GM12878 (cell line): ENCODE measurements at regions not wholly inside any gene's neighbourhood (a gene's known extent, or its start where the extent isn't known, plus 50 kb on each side); places are given as distances from the start of the nearest gene placed in this dataset.

Experiments
- ATAC-seq: fragments of 200-7000 bp; cut with Tn5 transposase; 3 replicates; pipeline ENCODE4 v1.9.1; 2020; ENCODE audit warnings: mild to moderate bottlenecking, moderate library complexity
- BruUV-seq: library from RNA; stranded (reverse); fragments of 400-500 nt; replicated peaks from 2 replicates; lab custom pipeline; 2021; lab: Mats Ljungman, UMichigan
- CTCF ChIA-PET: fragments of 300-600 bp; sonication (Branson Sonifier 250); formaldehyde crosslinking; extraction: SDS; loops from one replicate; lab custom pipeline; 2021; ENCODE audit warnings: inconsistent platforms; lab: Yijun Ruan, JAX
- POLR2A ChIA-PET: fragments of 350-600 bp; formaldehyde crosslinking; extraction: SDS; loops from one replicate; lab custom pipeline; 2021; ENCODE audit warnings: inconsistent platforms; lab: Charles Lee
- RAD21 ChIA-PET: fragments of 300-600 bp; sonication (Branson Sonifier 250); formaldehyde crosslinking; loops from one replicate; lab custom pipeline; 2023; ENCODE audit warnings: antibody characterized with exemption; ENCODE audit not compliant: unreplicated experiment; lab: Charles Lee
- SMC1A ChIA-PET: fragments of 300-600 bp; sonication (Branson Sonifier 250); formaldehyde crosslinking; loops from one replicate; lab custom pipeline; 2023; ENCODE audit not compliant: unreplicated experiment, uncharacterized antibody; lab: Charles Lee
- DNase-seq: peaks from one replicate; pipeline ENCODE4 v3.0.0-alpha.2; 2011; ENCODE audit warnings: low read depth, low spot score
- FAIRE-seq: peaks from 3 replicates; lab custom pipeline; 2011; peaks lifted over from hg19 to GRCh38; lab: Jason Lieb, UNC
- H2AFZ ChIP-seq: 2 replicates; pipeline ENCODE4 v1.6.0; 2011; ENCODE audit warnings: low read depth, low read length, control low read depth; ENCODE audit not compliant: control insufficient read depth
- H3K27ac ChIP-seq: 2 replicates; pipeline ENCODE4 v1.5.1; 2011; ENCODE audit warnings: control low read depth; ENCODE audit not compliant: control insufficient read depth, insufficient read depth
- H3K27me3 ChIP-seq, 2 experiments: replicated peaks in 1 of 2; 2 replicates each; pipeline versions ENCODE4 v1.6.0 to v1.6.1; 2011; ENCODE audit warnings: low read length in 1 of 2; ENCODE audit not compliant: control insufficient read depth in 2 of 2, insufficient read depth in 2 of 2
- H3K36me3 ChIP-seq, 2 experiments: 2 replicates each; pipeline ENCODE4 v1.5.1; 2011; ENCODE audit warnings: low read length in 1 of 2; ENCODE audit not compliant: control insufficient read depth in 2 of 2, insufficient read depth in 2 of 2
- H3K4me1 ChIP-seq: 2 replicates; pipeline ENCODE4 v1.6.1; 2011; ENCODE audit warnings: mild to moderate bottlenecking, low read length, moderate library complexity, mixed read lengths; ENCODE audit not compliant: control insufficient read depth, insufficient read depth
- H3K4me2 ChIP-seq: 2 replicates; pipeline ENCODE4 v1.6.0; 2011; ENCODE audit warnings: control low read depth; ENCODE audit not compliant: control insufficient read depth, insufficient read depth
- H3K4me3 ChIP-seq: fragments of 200-600 bp; sonication (generic); 2 replicates; pipeline ENCODE4 v1.5.1; 2016
- H3K79me2 ChIP-seq: 2 replicates; pipeline ENCODE4 v1.6.0; 2011; ENCODE audit warnings: low read length; ENCODE audit not compliant: control insufficient read depth, insufficient read depth
- H3K9ac ChIP-seq: 2 replicates; pipeline ENCODE4 v1.8.0; 2011; ENCODE audit warnings: low read length, control low read depth, mixed read lengths; ENCODE audit not compliant: control insufficient read depth, insufficient read depth
- H3K9me3 ChIP-seq: replicated peaks from 3 replicates; pipeline ENCODE4 v1.5.1; 2011; ENCODE audit warnings: mild to moderate bottlenecking, low read length; ENCODE audit not compliant: control insufficient read depth, insufficient read depth
- H4K20me1 ChIP-seq: 2 replicates; pipeline ENCODE4 v1.6.0; 2011; ENCODE audit not compliant: control insufficient read depth, insufficient read depth
- BHLHE40 ChIP-seq, 2 experiments: fragments of 450-650 bp in 1 of 2; IDR thresholded peaks; 2 replicates each; pipeline ENCODE4 v1.6.1; 2011 to 2017; ENCODE audit warnings: low read depth in 2 of 2, borderline replicate concordance in 1 of 2, improper control_type of control experiment in 1 of 2, low read length in 1 of 2, mild to moderate bottlenecking in 1 of 2
- CHD2 ChIP-seq: IDR thresholded peaks from 2 replicates; pipeline ENCODE4 v1.6.1; 2011; ENCODE audit warnings: low read depth, low read length, improper control_type of control experiment, borderline replicate concordance
- CHD4 ChIP-seq: fragments of 200-600 bp; sonication (generic); IDR thresholded peaks from 2 replicates; pipeline ENCODE4 v1.6.1; 2016; ENCODE audit warnings: mild to moderate bottlenecking
- GABPA ChIP-seq: IDR thresholded peaks from 2 replicates; pipeline ENCODE4 v1.6.1; 2014; ENCODE audit warnings: antibody characterized with exemption, low read depth, mild to moderate bottlenecking, inconsistent platforms
- GATAD2B ChIP-seq: fragments of 450-650 bp; conservative IDR thresholded peaks from 2 replicates; pipeline ENCODE4 v1.6.1; 2017; ENCODE audit warnings: low read depth, mild to moderate bottlenecking, moderate library complexity
- JUND ChIP-seq: IDR thresholded peaks from 2 replicates; pipeline ENCODE4 v1.6.1; 2012; ENCODE audit warnings: low read depth, mild to moderate bottlenecking, low read length, improper control_type of control experiment, moderate library complexity
- KLF5 ChIP-seq: fragments of 450-650 bp; IDR thresholded peaks from 2 replicates; pipeline ENCODE4 v1.6.1; 2014; ENCODE audit warnings: mild to moderate bottlenecking; ENCODE audit not compliant: partially characterized antibody
- LARP7 ChIP-seq: fragments of 450-650 bp; IDR thresholded peaks from 2 replicates; pipeline ENCODE4 v1.6.1; 2017; ENCODE audit warnings: mild to moderate bottlenecking
- NFYB ChIP-seq: IDR thresholded peaks from 2 replicates; pipeline ENCODE4 v1.6.1; 2011; ENCODE audit warnings: low read depth, mild to moderate bottlenecking, low read length, improper control_type of control experiment, moderate library complexity; ENCODE audit not compliant: insufficient read depth
- NR2C1 ChIP-seq: fragments of 450-650 bp; IDR thresholded peaks from 2 replicates; pipeline ENCODE4 v1.6.1; 2017; ENCODE audit warnings: antibody characterized with exemption, mild to moderate bottlenecking, moderate library complexity
- POLR2A ChIP-seq: IDR thresholded peaks from 2 replicates; pipeline ENCODE4 v1.6.1; 2011; ENCODE audit warnings: low read depth, mild to moderate bottlenecking, low read length
- RBBP5 ChIP-seq: fragments of 200-600 bp; sonication (generic); conservative IDR thresholded peaks from 2 replicates; pipeline ENCODE4 v1.6.1; 2016
- RCOR1 ChIP-seq: conservative IDR thresholded peaks from 2 replicates; pipeline ENCODE4 v1.6.1; 2012; ENCODE audit warnings: low read depth, low read length, improper control_type of control experiment
- TBL1XR1 ChIP-seq: IDR thresholded peaks from 2 replicates; pipeline ENCODE4 v1.6.1; 2012; ENCODE audit warnings: low read depth, low read length, improper control_type of control experiment
- WGBS: methylation state at CpG from one replicate; pipeline ENCODE4 v1.1.6; 2016; ENCODE audit warnings: low lambda C conversion rate; ENCODE audit not compliant: insufficient replicate concordance, insufficient coverage; ENCODE audit errors: missing lambda C conversion rate; 5-methylcytosine and 5-hydroxymethylcytosine counted together
- in situ Hi-C: fragments of 300-500 bp; cut with MboI; formaldehyde crosslinking; loops from 9 replicates; pipeline ENCODE4 v1.14.3; 2018; ENCODE audit warnings: mixed read lengths
- intact Hi-C: fragments of 100-400 bp; cut with micrococcal nuclease; formaldehyde crosslinking; loops from one replicate; pipeline ENCODE4 v1.14.2; 2022; ENCODE audit not compliant: unreplicated experiment
- TF ChIP-seq, protein P1 (sequence below): fragments of 450-650 bp; IDR thresholded peaks from 2 replicates; pipeline ENCODE4 v1.6.1; 2017; ENCODE audit warnings: borderline replicate concordance
- TF ChIP-seq, protein P2 (sequence below): fragments of 450-650 bp; IDR thresholded peaks from 2 replicates; pipeline ENCODE4 v1.6.1; 2016; ENCODE audit warnings: mild to moderate bottlenecking, moderate library complexity, borderline replicate concordance
- TF ChIP-seq, protein P3 (sequence below): fragments of 450-650 bp; IDR thresholded peaks from 2 replicates; pipeline ENCODE4 v1.6.1; 2017; ENCODE audit warnings: mild to moderate bottlenecking, moderate library complexity

DNA sequence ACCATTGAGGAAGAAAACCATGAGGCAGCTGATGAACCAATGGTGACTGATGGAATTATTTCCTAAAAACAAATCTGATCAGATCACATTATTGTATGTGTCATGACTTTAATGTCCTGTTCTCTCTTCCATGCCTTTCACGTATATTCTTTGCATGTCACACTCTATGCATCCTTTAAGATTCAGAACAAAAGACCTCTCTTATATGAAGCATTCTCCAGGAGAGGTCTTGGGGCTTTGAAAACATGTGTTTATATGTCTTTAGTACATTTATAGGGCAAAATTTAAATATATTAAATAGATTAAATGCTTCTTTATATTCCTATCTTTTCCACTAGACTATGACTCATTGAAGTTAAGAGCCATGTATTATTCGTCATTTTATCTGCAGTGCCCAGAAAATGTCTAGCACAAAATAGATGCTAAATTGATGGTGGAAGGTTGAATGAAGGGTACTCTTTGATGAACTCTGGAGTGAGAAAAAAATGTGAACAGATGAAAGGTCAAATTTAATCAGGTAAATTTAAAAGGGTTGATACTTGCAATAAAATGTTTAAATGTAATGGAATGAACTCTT lies 196.3 kb downstream of the PSAT1 start:
- H3K36me3 ChIP-seq: no peaks in the 10 kb centered on the region
- no peaks in the 10 kb centered on the region for H3K9me3 ChIP-seq
- no TSS peak for BruUV-seq
- ChIA-PET SMC1A (interaction anchor here (0.9 kb wide), 1 partner anchor 8 kb away, joined by 4 read pairs; no protein-coding TSS in a partner anchor), CTCF (no interaction called here), POLR2A (no interaction called here), RAD21 (no interaction called here)
- H3K27me3 ChIP-seq: no peaks in the 10 kb centered on the region
- no peak overlapping the region for H3K9ac ChIP-seq
- no peak overlapping the region for H2AFZ ChIP-seq
- no peaks in the 10 kb centered on the region for H4K20me1 ChIP-seq
- no peak overlapping the region for H3K4me2 ChIP-seq
- no peak overlapping the region for H3K27ac ChIP-seq
- H3K4me3 ChIP-seq: no peak overlapping the region
- 54% methylated on average over 2 of the region's 2 CpGs for WGBS
- no peaks in the 10 kb centered on the region for H3K4me1 ChIP-seq
- intact Hi-C loops: no loop called here
- in situ Hi-C loops: no loop called here
- no peak for DNase-seq
- no peak for ATAC-seq
- FAIRE-seq: no peak
- H3K79me2 ChIP-seq: no peaks in the 10 kb centered on the region
- TF ChIP-seq JUND (no peak), GABPA (no peak), GATAD2B (no peak), BHLHE40 (IDR thresholded peaks at IDR 0.05; ENCODE audit: borderline replicate concordance in 1 of 2, low read depth in 2 of 2, low read length in 1 of 2) (no peak), CHD4 (no peak), POLR2A (no peak), KLF5 (no peak), RCOR1 (no peak), RBBP5 (no peak), CHD2 (no peak), LARP7 (no peak), NFYB (no peak), TBL1XR1 (no peak), NR2C1 (no peak)
- TF ChIP-seq, protein P1, sequence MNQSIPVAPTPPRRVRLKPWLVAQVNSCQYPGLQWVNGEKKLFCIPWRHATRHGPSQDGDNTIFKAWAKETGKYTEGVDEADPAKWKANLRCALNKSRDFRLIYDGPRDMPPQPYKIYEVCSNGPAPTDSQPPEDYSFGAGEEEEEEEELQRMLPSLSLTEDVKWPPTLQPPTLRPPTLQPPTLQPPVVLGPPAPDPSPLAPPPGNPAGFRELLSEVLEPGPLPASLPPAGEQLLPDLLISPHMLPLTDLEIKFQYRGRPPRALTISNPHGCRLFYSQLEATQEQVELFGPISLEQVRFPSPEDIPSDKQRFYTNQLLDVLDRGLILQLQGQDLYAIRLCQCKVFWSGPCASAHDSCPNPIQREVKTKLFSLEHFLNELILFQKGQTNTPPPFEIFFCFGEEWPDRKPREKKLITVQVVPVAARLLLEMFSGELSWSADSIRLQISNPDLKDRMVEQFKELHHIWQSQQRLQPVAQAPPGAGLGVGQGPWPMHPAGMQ: no peak
- TF ChIP-seq, protein P2, sequence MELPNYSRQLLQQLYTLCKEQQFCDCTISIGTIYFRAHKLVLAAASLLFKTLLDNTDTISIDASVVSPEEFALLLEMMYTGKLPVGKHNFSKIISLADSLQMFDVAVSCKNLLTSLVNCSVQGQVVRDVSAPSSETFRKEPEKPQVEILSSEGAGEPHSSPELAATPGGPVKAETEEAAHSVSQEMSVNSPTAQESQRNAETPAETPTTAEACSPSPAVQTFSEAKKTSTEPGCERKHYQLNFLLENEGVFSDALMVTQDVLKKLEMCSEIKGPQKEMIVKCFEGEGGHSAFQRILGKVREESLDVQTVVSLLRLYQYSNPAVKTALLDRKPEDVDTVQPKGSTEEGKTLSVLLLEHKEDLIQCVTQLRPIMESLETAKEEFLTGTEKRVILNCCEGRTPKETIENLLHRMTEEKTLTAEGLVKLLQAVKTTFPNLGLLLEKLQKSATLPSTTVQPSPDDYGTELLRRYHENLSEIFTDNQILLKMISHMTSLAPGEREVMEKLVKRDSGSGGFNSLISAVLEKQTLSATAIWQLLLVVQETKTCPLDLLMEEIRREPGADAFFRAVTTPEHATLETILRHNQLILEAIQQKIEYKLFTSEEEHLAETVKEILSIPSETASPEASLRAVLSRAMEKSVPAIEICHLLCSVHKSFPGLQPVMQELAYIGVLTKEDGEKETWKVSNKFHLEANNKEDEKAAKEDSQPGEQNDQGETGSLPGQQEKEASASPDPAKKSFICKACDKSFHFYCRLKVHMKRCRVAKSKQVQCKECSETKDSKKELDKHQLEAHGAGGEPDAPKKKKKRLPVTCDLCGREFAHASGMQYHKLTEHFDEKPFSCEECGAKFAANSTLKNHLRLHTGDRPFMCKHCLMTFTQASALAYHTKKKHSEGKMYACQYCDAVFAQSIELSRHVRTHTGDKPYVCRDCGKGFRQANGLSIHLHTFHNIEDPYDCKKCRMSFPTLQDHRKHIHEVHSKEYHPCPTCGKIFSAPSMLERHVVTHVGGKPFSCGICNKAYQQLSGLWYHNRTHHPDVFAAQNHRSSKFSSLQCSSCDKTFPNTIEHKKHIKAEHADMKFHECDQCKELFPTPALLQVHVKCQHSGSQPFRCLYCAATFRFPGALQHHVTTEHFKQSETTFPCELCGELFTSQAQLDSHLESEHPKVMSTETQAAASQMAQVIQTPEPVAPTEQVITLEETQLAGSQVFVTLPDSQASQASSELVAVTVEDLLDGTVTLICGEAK: no peak
- TF ChIP-seq, protein P3, sequence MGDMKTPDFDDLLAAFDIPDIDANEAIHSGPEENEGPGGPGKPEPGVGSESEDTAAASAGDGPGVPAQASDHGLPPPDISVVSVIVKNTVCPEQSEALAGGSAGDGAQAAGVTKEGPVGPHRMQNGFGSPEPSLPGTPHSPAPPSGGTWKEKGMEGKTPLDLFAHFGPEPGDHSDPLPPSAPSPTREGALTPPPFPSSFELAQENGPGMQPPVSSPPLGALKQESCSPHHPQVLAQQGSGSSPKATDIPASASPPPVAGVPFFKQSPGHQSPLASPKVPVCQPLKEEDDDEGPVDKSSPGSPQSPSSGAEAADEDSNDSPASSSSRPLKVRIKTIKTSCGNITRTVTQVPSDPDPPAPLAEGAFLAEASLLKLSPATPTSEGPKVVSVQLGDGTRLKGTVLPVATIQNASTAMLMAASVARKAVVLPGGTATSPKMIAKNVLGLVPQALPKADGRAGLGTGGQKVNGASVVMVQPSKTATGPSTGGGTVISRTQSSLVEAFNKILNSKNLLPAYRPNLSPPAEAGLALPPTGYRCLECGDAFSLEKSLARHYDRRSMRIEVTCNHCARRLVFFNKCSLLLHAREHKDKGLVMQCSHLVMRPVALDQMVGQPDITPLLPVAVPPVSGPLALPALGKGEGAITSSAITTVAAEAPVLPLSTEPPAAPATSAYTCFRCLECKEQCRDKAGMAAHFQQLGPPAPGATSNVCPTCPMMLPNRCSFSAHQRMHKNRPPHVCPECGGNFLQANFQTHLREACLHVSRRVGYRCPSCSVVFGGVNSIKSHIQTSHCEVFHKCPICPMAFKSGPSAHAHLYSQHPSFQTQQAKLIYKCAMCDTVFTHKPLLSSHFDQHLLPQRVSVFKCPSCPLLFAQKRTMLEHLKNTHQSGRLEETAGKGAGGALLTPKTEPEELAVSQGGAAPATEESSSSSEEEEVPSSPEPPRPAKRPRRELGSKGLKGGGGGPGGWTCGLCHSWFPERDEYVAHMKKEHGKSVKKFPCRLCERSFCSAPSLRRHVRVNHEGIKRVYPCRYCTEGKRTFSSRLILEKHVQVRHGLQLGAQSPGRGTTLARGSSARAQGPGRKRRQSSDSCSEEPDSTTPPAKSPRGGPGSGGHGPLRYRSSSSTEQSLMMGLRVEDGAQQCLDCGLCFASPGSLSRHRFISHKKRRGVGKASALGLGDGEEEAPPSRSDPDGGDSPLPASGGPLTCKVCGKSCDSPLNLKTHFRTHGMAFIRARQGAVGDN: no peak
